Transverse colon (tissue), 4 donors: ENCODE measurements at regions not wholly inside any gene's neighbourhood (a gene's known extent, or its start where the extent isn't known, plus 50 kb on each side); places are given as distances from the start of the nearest gene placed in this dataset.

ENCODE experiments used
- DNase-seq: peaks from one replicate; pipeline ENCODE4 v3.0.0-alpha.2; 2019
- H3K27ac ChIP-seq, 4 donors: fragments of 200-600 bp; sonication (generic); 2 replicates each; pipeline ENCODE4 v1.5.1; 2016 to 2018; ENCODE audit warnings: inconsistent platforms in 4 of 4
- H3K27me3 ChIP-seq: fragments of 200-600 bp; sonication (generic); 2 replicates; pipeline ENCODE4 v1.5.1; 2017; ENCODE audit warnings: inconsistent platforms
- H3K36me3 ChIP-seq, 4 donors: fragments of 200-600 bp; sonication (generic); 2 replicates each; pipeline ENCODE4 v1.5.1; 2017 to 2019; ENCODE audit warnings: inconsistent platforms in 4 of 4
- H3K4me1 ChIP-seq, 4 donors: fragments of 200-600 bp; sonication (generic); 2 replicates each; pipeline ENCODE4 v1.5.1; 2017 to 2020; ENCODE audit warnings: inconsistent platforms in 4 of 4
- H3K4me3 ChIP-seq, 4 donors: fragments of 200-600 bp; sonication (generic); 1 replicate in 1 of 4; 2 replicates in 3 of 4; pipeline versions ENCODE4 v1.5.1 to v1.6.1; 2017 to 2019; ENCODE audit warnings: inconsistent platforms in 4 of 4
- H3K9me3 ChIP-seq, 2 donors: fragments of 200-600 bp; sonication (generic); 2 replicates each; pipeline ENCODE4 v1.5.1; 2017 to 2019; ENCODE audit warnings: inconsistent platforms in 2 of 2
- EP300 ChIP-seq: sonication (generic); formaldehyde crosslinking; IDR thresholded peaks from one replicate; pipeline ENCODE4 v1.6.1; 2017; ENCODE audit warnings: antibody characterized with exemption, low read depth
- POLR2A ChIP-seq: fragments of 450-650 bp; IDR thresholded peaks from one replicate; pipeline ENCODE4 v1.6.1; 2016; ENCODE audit warnings: antibody characterized with exemption, mild to moderate bottlenecking, moderate library complexity
- POLR2AphosphoS5 ChIP-seq, 3 donors: sonication (generic); formaldehyde crosslinking; IDR thresholded peaks; one replicate each; pipeline ENCODE4 v1.6.1; 2016; ENCODE audit warnings: antibody characterized with exemption in 3 of 3
- WGBS, 2 donors: methylation state at CpG; one replicate each; pipeline ENCODE4 v1.1.5; 2018; ENCODE audit warnings: low coverage in 1 of 2; 5-methylcytosine and 5-hydroxymethylcytosine counted together
- in situ Hi-C, 4 donors: fragments of 200-750 bp; cut with MboI; loops; one replicate each; pipeline versions ENCODE4 v1.15.0 to v1.15.1; 2017; ENCODE audit warnings: low sequenced_read_pairs in 3 of 4, low pct_ligation_motif_present in 1 of 4, low pct_unique_long_range_greater_than_20kb in 1 of 4
- intact Hi-C: fragments of 100-400 bp; cut with DNase I; formaldehyde crosslinking; loops from one replicate; pipeline ENCODE4 v1.15.1; 2023; ENCODE audit warnings: low total_unique reads
- TF ChIP-seq, protein P1 (sequence below), 5 experiments: fragments of 200-600 bp in 3 of 5; fragments of 450-650 bp in 2 of 5; sonication (generic) in 3 of 5; IDR thresholded peaks; 1 replicate in 2 of 5; 2 replicates in 3 of 5; pipeline ENCODE4 v1.5.1; 2016 to 2017; ENCODE audit warnings: antibody characterized with exemption in 5 of 5, inconsistent platforms in 3 of 5, mild to moderate bottlenecking in 2 of 5, moderate library complexity in 1 of 5

DNA sequence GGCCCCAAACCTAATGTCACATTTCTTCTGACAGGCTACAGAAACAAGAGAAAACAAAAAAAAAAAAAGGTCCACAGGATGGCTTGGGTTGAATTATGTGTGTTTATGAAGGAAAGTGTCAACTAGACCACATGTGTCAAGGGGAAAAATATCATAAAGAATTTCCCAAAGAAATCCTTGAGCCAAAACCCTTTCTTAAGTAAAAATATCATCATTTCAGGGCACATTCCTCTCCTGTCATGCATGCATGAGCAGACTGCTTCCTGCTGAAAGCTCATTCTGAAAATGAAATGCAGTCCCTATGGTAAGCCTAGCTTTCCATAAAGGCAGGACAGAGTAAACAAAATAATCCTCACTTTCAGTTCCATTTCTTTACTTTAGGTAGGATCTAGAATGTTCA is 85.7 kb upstream of the RBBP8 start:
- Histone ChIP-seq H3K27ac (no peak overlapping the region), H3K9me3 (no peaks in the 10 kb centered on the region), H3K4me3 (no peak overlapping the region), H3K27me3 (no peaks in the 10 kb centered on the region), H3K4me1 (peaks cover 0 to 29% (median 3%) of the 10 kb centered on the region in 4 donors), H3K36me3 (no peaks in the 10 kb centered on the region)
- no peak for TF ChIP-seq EP300
- no peak for TF ChIP-seq POLR2A
- TF ChIP-seq POLR2AphosphoS5 (IDR thresholded peaks at IDR 0.05), result no peak
- TF ChIP-seq, protein P1, sequence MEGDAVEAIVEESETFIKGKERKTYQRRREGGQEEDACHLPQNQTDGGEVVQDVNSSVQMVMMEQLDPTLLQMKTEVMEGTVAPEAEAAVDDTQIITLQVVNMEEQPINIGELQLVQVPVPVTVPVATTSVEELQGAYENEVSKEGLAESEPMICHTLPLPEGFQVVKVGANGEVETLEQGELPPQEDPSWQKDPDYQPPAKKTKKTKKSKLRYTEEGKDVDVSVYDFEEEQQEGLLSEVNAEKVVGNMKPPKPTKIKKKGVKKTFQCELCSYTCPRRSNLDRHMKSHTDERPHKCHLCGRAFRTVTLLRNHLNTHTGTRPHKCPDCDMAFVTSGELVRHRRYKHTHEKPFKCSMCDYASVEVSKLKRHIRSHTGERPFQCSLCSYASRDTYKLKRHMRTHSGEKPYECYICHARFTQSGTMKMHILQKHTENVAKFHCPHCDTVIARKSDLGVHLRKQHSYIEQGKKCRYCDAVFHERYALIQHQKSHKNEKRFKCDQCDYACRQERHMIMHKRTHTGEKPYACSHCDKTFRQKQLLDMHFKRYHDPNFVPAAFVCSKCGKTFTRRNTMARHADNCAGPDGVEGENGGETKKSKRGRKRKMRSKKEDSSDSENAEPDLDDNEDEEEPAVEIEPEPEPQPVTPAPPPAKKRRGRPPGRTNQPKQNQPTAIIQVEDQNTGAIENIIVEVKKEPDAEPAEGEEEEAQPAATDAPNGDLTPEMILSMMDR (IDR thresholded peaks at IDR 0.05), result no peak
- in situ Hi-C loops, result no loop called here
- intact Hi-C loops, result no loop called here
- no peak for DNase-seq

DNA sequence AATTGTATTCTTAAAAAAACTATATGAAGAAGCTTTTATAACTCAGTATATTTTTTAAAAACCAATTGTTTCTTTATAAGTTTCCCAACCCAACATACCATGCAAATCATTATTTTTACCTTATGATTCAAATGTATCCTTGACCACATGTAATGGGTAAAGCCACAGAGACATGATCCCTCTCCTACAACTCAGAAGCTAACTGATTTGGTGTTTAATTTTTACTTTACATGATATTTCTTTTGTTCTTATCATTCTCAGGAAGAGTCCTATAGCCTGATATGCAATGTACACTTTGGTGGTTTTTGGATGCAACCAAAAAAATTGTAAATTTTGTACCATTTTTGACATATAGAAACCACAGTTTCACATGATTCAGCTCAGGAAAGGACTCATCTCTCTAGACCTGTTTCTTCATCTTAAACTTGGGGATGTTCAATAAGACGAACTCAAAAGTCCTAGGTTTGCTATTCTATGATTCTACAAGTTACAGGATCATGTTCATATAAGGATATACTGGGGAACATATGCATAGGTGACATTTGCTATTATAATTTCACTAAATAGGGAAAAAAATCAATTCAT is 85.2 kb upstream of the RBBP8 start:
- H3K9me3 ChIP-seq, result no peaks in the 10 kb centered on the region

DNA sequence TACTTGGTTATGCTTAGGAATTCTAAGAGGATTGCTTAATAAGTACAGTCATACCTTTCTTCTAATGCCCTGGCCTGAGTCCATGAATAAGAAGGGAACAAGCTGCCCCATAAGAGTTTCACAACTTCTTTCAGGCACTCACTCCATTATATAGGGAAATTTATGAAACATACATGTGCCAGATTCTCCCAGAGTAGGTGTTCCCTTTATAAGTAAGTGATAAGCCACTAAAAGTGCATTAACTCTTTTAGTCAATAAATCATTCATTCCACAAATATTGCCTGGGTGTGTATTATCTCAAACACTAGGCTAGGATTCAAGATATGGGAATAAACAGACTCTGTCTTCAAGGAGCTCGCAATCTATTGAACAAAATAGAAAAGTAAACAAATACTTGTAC is 84.5 kb upstream of the RBBP8 start:
- Histone ChIP-seq H3K36me3 (no peaks in the 10 kb centered on the region), H3K4me1 (peaks cover 0 to 29% (median 3%) of the 10 kb centered on the region in 4 donors), H3K27ac (no peak overlapping the region), H3K4me3 (no peak overlapping the region), H3K27me3 (no peaks in the 10 kb centered on the region), H3K9me3 (no peaks in the 10 kb centered on the region)
- 52 to 70% methylated on average over 1 of the region's 1 CpG for WGBS, 2 donors
- intact Hi-C loops (no loop called here), in situ Hi-C loops (no loop called here)
- no peak for DNase-seq
- TF ChIP-seq POLR2A (no peak), POLR2AphosphoS5 (IDR thresholded peaks at IDR 0.05) (no peak), EP300 (no peak)
- TF ChIP-seq, protein P1 (IDR thresholded peaks at IDR 0.05), result no peak

More for the DNA sequence above, 85.2 kb upstream of the RBBP8 start:
- no peak overlapping the region for H3K4me3 ChIP-seq
- DNase-seq, result no peak
- in situ Hi-C loops, result no loop called here
- no peaks in the 10 kb centered on the region for H3K36me3 ChIP-seq
- TF ChIP-seq, protein P1 (IDR thresholded peaks at IDR 0.05), result no peak
- no peak for TF ChIP-seq POLR2AphosphoS5 (IDR thresholded peaks at IDR 0.05)
- no peak for TF ChIP-seq POLR2A
- no peak for TF ChIP-seq EP300
- no peak overlapping the region for H3K27ac ChIP-seq
- H3K4me1 ChIP-seq, result peaks cover 0 to 29% (median 3%) of the 10 kb centered on the region in 4 donors
- intact Hi-C loops, result no loop called here
- no peaks in the 10 kb centered on the region for H3K27me3 ChIP-seq
- WGBS, 2 donors, result 0 to 45% methylated on average over 1 of the region's 1 CpG

DNA sequence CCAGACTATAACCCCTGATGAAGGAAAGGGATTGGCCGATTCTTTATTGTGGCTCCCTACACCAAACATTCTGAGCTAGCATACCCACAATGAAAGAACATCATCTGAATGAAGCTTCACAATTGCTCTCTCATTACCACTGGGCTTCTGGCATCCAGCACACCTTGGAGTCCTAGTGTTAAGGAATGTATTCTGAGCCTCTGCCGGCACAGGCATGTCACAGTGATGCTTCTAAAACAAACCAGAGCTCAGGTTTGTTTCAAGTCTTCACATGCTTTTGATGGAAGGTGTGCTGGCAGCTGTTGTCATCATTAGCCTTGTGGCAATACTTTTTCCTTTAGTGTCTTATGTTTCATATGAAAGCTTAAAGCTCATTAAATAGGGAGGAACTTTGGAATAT is 76.3 kb upstream of the RBBP8 start:
- no peak for TF ChIP-seq POLR2AphosphoS5 (IDR thresholded peaks at IDR 0.05)
- TF ChIP-seq EP300, result no peak
- TF ChIP-seq, protein P1 (IDR thresholded peaks at IDR 0.05), result no peak
- TF ChIP-seq POLR2A, result no peak
- in situ Hi-C loops (no loop called here), intact Hi-C loops (no loop called here)
- no peaks in the 10 kb centered on the region for H3K27me3 ChIP-seq
- WGBS, 2 donors, result 70 to 83% methylated on average over 2 of the region's 2 CpGs
- H3K4me1 ChIP-seq, result no peaks in the 10 kb centered on the region
- H3K4me3 ChIP-seq, result no peak overlapping the region
- no peak for DNase-seq
- no peaks in the 10 kb centered on the region for H3K36me3 ChIP-seq
- H3K9me3 ChIP-seq, result no peaks in the 10 kb centered on the region
- no peak overlapping the region for H3K27ac ChIP-seq
